IMR-90 (cell line): ENCODE measurements at regions not wholly inside any gene's neighbourhood (a gene's known extent, or its start where the extent isn't known, plus 50 kb on each side); places are given as distances from the start of the nearest gene placed in this dataset.

Experiments used
- ATAC-seq: fragments of 200-7000 bp; cut with Tn5 transposase; 2 replicates; pipeline ENCODE4 v1.9.1; 2020; ENCODE audit warnings: low read depth, mild to moderate bottlenecking, moderate library complexity
- BruUV-seq: library from RNA; stranded (reverse); fragments of 400-500 nt; replicated peaks from 2 replicates; lab custom pipeline; 2021; lab: Mats Ljungman, UMichigan
- CTCF ChIA-PET: fragments of 300-600 bp; formaldehyde crosslinking; extraction: SDS; loops from one replicate; lab custom pipeline; 2021; ENCODE audit warnings: antibody characterized with exemption; lab: Yijun Ruan, JAX
- POLR2A ChIA-PET: fragments of 300-600 bp; sonication (Branson Sonifier 250); formaldehyde crosslinking; loops from one replicate; lab custom pipeline; 2022; ENCODE audit warnings: antibody characterized with exemption; ENCODE audit not compliant: unreplicated experiment; lab: Charles Lee
- DNase-seq: peaks from one replicate; pipeline ENCODE4 v3.0.0; 2013
- H2AFZ ChIP-seq: replicated peaks from 2 replicates; pipeline ENCODE3; 2013; ENCODE audit warnings: low read length, mild to moderate bottlenecking; ENCODE audit not compliant: poor library complexity
- H2AK5ac ChIP-seq: 2 replicates; pipeline ENCODE4 v1.6.1; 2013; ENCODE audit warnings: low read depth, low read length, inconsistent platforms
- H2AK9ac ChIP-seq: replicated peaks from 2 replicates; pipeline ENCODE3; 2013; ENCODE audit warnings: mild to moderate bottlenecking, low read depth, low read length, moderate library complexity; ENCODE audit not compliant: poor library complexity
- H2BK120ac ChIP-seq: 2 replicates; pipeline ENCODE4 v1.6.1; 2013; ENCODE audit warnings: low read depth, low read length, inconsistent platforms
- H2BK15ac ChIP-seq: 3 replicates; pipeline ENCODE4 v1.6.1; 2013; ENCODE audit warnings: low read depth, low read length, inconsistent platforms
- H2BK20ac ChIP-seq: 2 replicates; pipeline ENCODE4 v1.6.1; 2013; ENCODE audit warnings: low read depth, mild to moderate bottlenecking, inconsistent platforms, low read length, moderate library complexity
- H2BK5ac ChIP-seq: 2 replicates; pipeline ENCODE4 v1.6.1; 2013; ENCODE audit warnings: mild to moderate bottlenecking, low read depth, low read length, inconsistent platforms; ENCODE audit not compliant: poor library complexity, severe bottlenecking
- H3K14ac ChIP-seq: replicated peaks from 2 replicates; pipeline ENCODE4 v1.6.1; 2013; ENCODE audit warnings: low read depth, low read length, inconsistent platforms
- H3K18ac ChIP-seq: 2 replicates; pipeline ENCODE4 v1.6.1; 2013; ENCODE audit warnings: low read depth, low read length, control low read depth
- H3K23ac ChIP-seq: 2 replicates; pipeline ENCODE4 v1.6.1; 2013; ENCODE audit warnings: low read depth, low read length, inconsistent platforms
- H3K27ac ChIP-seq: 2 replicates; pipeline ENCODE4 v1.5.1; 2013; ENCODE audit warnings: mild to moderate bottlenecking, control low read depth, low read length; ENCODE audit not compliant: insufficient read depth
- H3K27me3 ChIP-seq: 2 replicates; pipeline ENCODE4 v1.6.1; 2013; ENCODE audit warnings: low read length; ENCODE audit not compliant: control insufficient read depth, insufficient read depth
- H3K36me3 ChIP-seq: 2 replicates; pipeline ENCODE4 v1.6.1; 2013; ENCODE audit warnings: low read length, mixed read lengths; ENCODE audit not compliant: control insufficient read depth, insufficient read depth
- H3K4ac ChIP-seq: 2 replicates; pipeline ENCODE4 v1.6.1; 2013; ENCODE audit warnings: low read depth, low read length, inconsistent platforms
- H3K4me1 ChIP-seq: 2 replicates; pipeline ENCODE4 v1.6.1; 2013; ENCODE audit warnings: low read length, mixed read lengths; ENCODE audit not compliant: control insufficient read depth, insufficient read depth
- H3K4me2 ChIP-seq: 2 replicates; pipeline ENCODE4 v1.6.1; 2013; ENCODE audit warnings: low read depth, mild to moderate bottlenecking, control low read depth, low read length, moderate library complexity
- H3K4me3 ChIP-seq: 2 replicates; pipeline ENCODE4 v1.5.1; 2013; ENCODE audit warnings: low read depth, mild to moderate bottlenecking, control low read depth, low read length, moderate library complexity; ENCODE audit not compliant: insufficient read depth
- H3K56ac ChIP-seq: 2 replicates; pipeline ENCODE4 v1.6.1; 2013; ENCODE audit warnings: low read length, inconsistent platforms; ENCODE audit not compliant: insufficient read depth; ENCODE audit errors: extremely low read depth
- H3K79me1 ChIP-seq, 2 experiments: 2 replicates each; pipeline ENCODE4 v1.6.1; 2013; ENCODE audit warnings: low read length in 2 of 2, inconsistent platforms in 1 of 2, low read depth in 1 of 2
- H3K9ac ChIP-seq: 2 replicates; pipeline ENCODE4 v1.6.1; 2013; ENCODE audit warnings: low read depth, low read length, control low read depth
- H3K9me1 ChIP-seq: 2 replicates; pipeline ENCODE4 v1.6.1; 2013; ENCODE audit warnings: low read length, inconsistent platforms; ENCODE audit not compliant: insufficient read depth
- H3K9me3 ChIP-seq: 2 replicates; pipeline ENCODE4 v1.6.1; 2013; ENCODE audit warnings: low read length; ENCODE audit not compliant: control insufficient read depth, insufficient read depth
- H4K20me1 ChIP-seq: 2 replicates; pipeline ENCODE4 v1.6.1; 2013; ENCODE audit warnings: low read length, inconsistent platforms; ENCODE audit not compliant: insufficient read depth
- H4K5ac ChIP-seq: 2 replicates; pipeline ENCODE4 v1.6.1; 2013; ENCODE audit warnings: mild to moderate bottlenecking, low read depth, low read length, control low read depth
- H4K8ac ChIP-seq, 2 experiments: 2 replicates each; pipeline ENCODE4 v1.6.1; 2013; ENCODE audit warnings: low read depth in 2 of 2, low read length in 2 of 2, control low read depth in 1 of 2, inconsistent platforms in 1 of 2
- H4K91ac ChIP-seq: 2 replicates; pipeline ENCODE4 v1.6.1; 2013; ENCODE audit warnings: low read depth, low read length, inconsistent platforms; ENCODE audit not compliant: insufficient read depth
- BHLHE40 ChIP-seq: fragments of 150-350 bp; IDR thresholded peaks from 2 replicates; pipeline ENCODE4 v1.6.1; 2016; ENCODE audit warnings: mild to moderate bottlenecking, low read depth, low read length
- CEBPB ChIP-seq: IDR thresholded peaks from 2 replicates; pipeline ENCODE4 v1.6.1; 2012; ENCODE audit warnings: low read depth, low read length, improper control_type of control experiment
- CTCF ChIP-seq: conservative IDR thresholded peaks from 2 replicates; pipeline ENCODE4 v1.5.1; 2012; ENCODE audit warnings: mild to moderate bottlenecking, low read depth, low read length, improper control_type of control experiment
- FOS ChIP-seq: fragments of 150-350 bp; IDR thresholded peaks from 2 replicates; pipeline ENCODE4 v1.6.1; 2016; ENCODE audit warnings: low read depth, low read length
- MXI1 ChIP-seq: IDR thresholded peaks from 2 replicates; pipeline ENCODE4 v1.6.1; 2012; ENCODE audit warnings: low read depth, mild to moderate bottlenecking, low read length, moderate library complexity, borderline replicate concordance
- NFE2L2 ChIP-seq: fragments of 150-350 bp; IDR thresholded peaks from 2 replicates; pipeline ENCODE4 v1.6.1; 2016; ENCODE audit warnings: low read depth, mild to moderate bottlenecking, low read length
- POLR2A ChIP-seq: IDR thresholded peaks from 2 replicates; pipeline ENCODE4 v1.6.1; 2012; ENCODE audit warnings: mild to moderate bottlenecking, low read depth, low read length
- RAD21 ChIP-seq: IDR thresholded peaks from 2 replicates; pipeline ENCODE4 v1.6.1; 2012; ENCODE audit warnings: low read length, improper control_type of control experiment
- SMC3 ChIP-seq: fragments of 150-350 bp; IDR thresholded peaks from 2 replicates; pipeline ENCODE4 v1.6.1; 2016; ENCODE audit warnings: low read depth, mild to moderate bottlenecking, antibody characterized with exemption, low read length, moderate library complexity
- USF2 ChIP-seq: fragments of 150-350 bp; IDR thresholded peaks from 2 replicates; pipeline ENCODE4 v1.6.1; 2017; ENCODE audit warnings: mild to moderate bottlenecking, antibody characterized with exemption, low read length, low read depth
- WGBS, 2 experiments: methylation state at CpG; one replicate each; pipeline versions ENCODE4 v1.1.5 to v1.1.7; 2013; ENCODE audit warnings: missing lambda C conversion rate in 2 of 2; ENCODE audit not compliant: insufficient read length in 1 of 2; ENCODE audit errors: extremely low coverage in 2 of 2; 5-methylcytosine and 5-hydroxymethylcytosine counted together
- dilution Hi-C: fragments of 300-500 bp; cut with HindIII; formaldehyde crosslinking; loops from one replicate; pipeline ENCODE4 v1.14.3; 2018; ENCODE audit warnings: low sequenced_read_pairs; ENCODE audit not compliant: unreplicated experiment
- in situ Hi-C: fragments of 300-500 bp; cut with MboI; formaldehyde crosslinking; loops from 3 replicates; pipeline ENCODE4 v1.14.3; 2019; ENCODE audit warnings: low sequenced_read_pairs, inconsistent platforms, mixed read lengths
- intact Hi-C: fragments of 100-400 bp; cut with micrococcal nuclease; formaldehyde crosslinking; loops from 2 replicates; pipeline ENCODE4 v1.10.0; 2022

- H2BK20ac ChIP-seq, result no peak overlapping the region
- TF ChIP-seq SMC3 (no peak), POLR2A (no peak), FOS (no peak), CEBPB (no peak), BHLHE40 (no peak), NFE2L2 (no peak), RAD21 (no peak), USF2 (no peak), CTCF (no peak), MXI1 (no peak)
- H2BK15ac ChIP-seq, result no peak overlapping the region
- H3K4me2 ChIP-seq, result no peak overlapping the region
- POLR2A ChIA-PET, result no interaction called here
- CTCF ChIA-PET, result no interaction called here
- no peak overlapping the region for H4K8ac ChIP-seq
- no peak overlapping the region for H2BK5ac ChIP-seq
- peaks cover 4% of the 10 kb centered on the region for H3K4me1 ChIP-seq
- H3K9me1 ChIP-seq, result no peaks in the 10 kb centered on the region; the same call in 1 of the 2 replicates
- ATAC-seq (no peak), DNase-seq (no peak)
- H3K4ac ChIP-seq, result no peak overlapping the region
- H2AK5ac ChIP-seq, result no peak overlapping the region
- H4K20me1 ChIP-seq, result peaks cover 10% of the 10 kb centered on the region; the same call in 1 of the 2 replicates
- dilution Hi-C loops (no loop called here), intact Hi-C loops (no loop called here), in situ Hi-C loops (loop anchor here (5.0 kb wide), 1 partner anchor 101 kb away; the partner anchor contains the start of gene DLG1)
- no peak overlapping the region for H3K27ac ChIP-seq
- H3K27me3 ChIP-seq, result peaks cover 40% of the 10 kb centered on the region
- H3K36me3 ChIP-seq, result no peaks in the 10 kb centered on the region
- no peak overlapping the region for H2AFZ ChIP-seq
- H3K18ac ChIP-seq, result no peak overlapping the region
- H3K56ac ChIP-seq, result no peak overlapping the region
- WGBS, 2 experiments, result 40% methylated on average over 1 of the region's 6 CpGs; no CpG with 5 or more reads in 1 of the 2 experiments
- H3K9me3 ChIP-seq, result no peaks in the 10 kb centered on the region
- H4K5ac ChIP-seq, result no peak overlapping the region
- H4K91ac ChIP-seq, result no peak overlapping the region
- H3K4me3 ChIP-seq, result no peak overlapping the region
- no peak overlapping the region for H3K14ac ChIP-seq
- no TSS peak for BruUV-seq
- H3K9ac ChIP-seq, result no peak overlapping the region
- H3K79me1 ChIP-seq, result no peaks in the 10 kb centered on the region
- no peak overlapping the region for H3K23ac ChIP-seq
- H2BK120ac ChIP-seq, result no peak overlapping the region
- H2AK9ac ChIP-seq, result no peak overlapping the region
Observed at GRCh38 chr3:197398286-197398878, 100.0 kb upstream of the DLG1 start.
